Tibial nerve (tissue), 4 donors: ENCODE measurements at regions not wholly inside any gene's neighbourhood (a gene's known extent, or its start where the extent isn't known, plus 50 kb on each side); places are given as distances from the start of the nearest gene placed in this dataset.

Source experiments
- DNase-seq, 2 donors: peaks; one replicate each; pipeline ENCODE4 v3.0.0-alpha.2; 2019; ENCODE audit warnings: low spot score in 2 of 2
- H3K27ac ChIP-seq, 4 donors: fragments of 200-600 bp; sonication (generic) in 3 of 4; one replicate each; pipeline ENCODE4 v1.5.1; 2017 to 2019; ENCODE audit warnings: mild to moderate bottlenecking in 1 of 4
- H3K27me3 ChIP-seq, 2 donors: fragments of 200-600 bp; sonication (generic) in 1 of 2; one replicate each; pipeline versions ENCODE4 v1.5.1 to v1.6.0; 2017 to 2019
- H3K36me3 ChIP-seq, 3 donors: fragments of 200-600 bp; sonication (generic); one replicate each; pipeline ENCODE4 v1.5.1; 2018 to 2019
- H3K4me1 ChIP-seq, 4 donors: fragments of 200-600 bp; sonication (generic) in 3 of 4; one replicate each; pipeline ENCODE4 v1.5.1; 2017 to 2019
- H3K4me3 ChIP-seq, 4 donors: fragments of 200-600 bp; sonication (generic) in 3 of 4; one replicate each; pipeline ENCODE4 v1.5.1; 2017 to 2019; ENCODE audit warnings: mild to moderate bottlenecking in 1 of 4, moderate library complexity in 1 of 4
- H3K9me3 ChIP-seq, 4 donors: fragments of 200-600 bp; sonication (generic) in 3 of 4; one replicate each; pipeline ENCODE4 v1.5.1; 2017 to 2019
- CTCF ChIP-seq, 5 experiments: fragments of 200-600 bp in 3 of 5; fragments of 450-650 bp in 2 of 5; sonication (generic) in 3 of 5; IDR thresholded peaks; one replicate each; pipeline ENCODE4 v1.5.1; 2016 to 2019; ENCODE audit warnings: antibody characterized with exemption in 5 of 5, mild to moderate bottlenecking in 3 of 5, moderate library complexity in 2 of 5
- EP300 ChIP-seq, 2 donors: sonication (generic); formaldehyde crosslinking; IDR thresholded peaks; one replicate each; pipeline ENCODE4 v1.6.1; 2017; ENCODE audit warnings: antibody characterized with exemption in 2 of 2, mild to moderate bottlenecking in 1 of 2
- POLR2A ChIP-seq, 2 donors: fragments of 450-650 bp; IDR thresholded peaks; one replicate each; pipeline ENCODE4 v1.6.1; 2017; ENCODE audit warnings: antibody characterized with exemption in 2 of 2, mild to moderate bottlenecking in 2 of 2, moderate library complexity in 2 of 2
- WGBS, 2 donors: methylation state at CpG; one replicate each; pipeline ENCODE4 v1.1.5; 2018; 5-methylcytosine and 5-hydroxymethylcytosine counted together

- Histone ChIP-seq H3K27me3 (no peaks in the 10 kb centered on the region), H3K9me3 (no peaks in the 10 kb centered on the region), H3K27ac (no peak overlapping the region), H3K36me3 (no peaks in the 10 kb centered on the region), H3K4me1 (no peaks in the 10 kb centered on the region), H3K4me3 (no peak overlapping the region)
- DNase-seq, result no peak
- 53 to 59% methylated on average over 2 of the region's 2 CpGs for WGBS, 2 donors
- TF ChIP-seq POLR2A (IDR thresholded peaks at IDR 0.05), result no peak
- TF ChIP-seq CTCF (IDR thresholded peaks at IDR 0.05), result no peak
- TF ChIP-seq EP300 (IDR thresholded peaks at IDR 0.05), result no peak
These were observed 874.1 kb downstream of the GRM8 start for GRCh38 chr7:126378642-126379041.

- 65 to 88% methylated on average over 1 of the region's 1 CpG for WGBS, 2 donors
- H3K27ac ChIP-seq, result no peak overlapping the region
- TF ChIP-seq CTCF (IDR thresholded peaks at IDR 0.05) (no peak), EP300 (IDR thresholded peaks at IDR 0.05) (no peak), POLR2A (IDR thresholded peaks at IDR 0.05) (no peak)
These were observed 882.6 kb downstream of the GRM8 start for GRCh38 chr7:126370038-126370668.

GRCh38 chr7:126362746-126363145, 890.0 kb downstream of the GRM8 start:
- Histone ChIP-seq H3K4me1 (no peaks in the 10 kb centered on the region), H3K9me3 (no peaks in the 10 kb centered on the region), H3K36me3 (no peaks in the 10 kb centered on the region), H3K4me3 (no peak overlapping the region), H3K27me3 (no peaks in the 10 kb centered on the region), H3K27ac (no peak overlapping the region)
- DNase-seq, result no peak
- WGBS, 2 donors, result 37 to 55% methylated on average over 1 of the region's 1 CpG
- TF ChIP-seq POLR2A (IDR thresholded peaks at IDR 0.05), result no peak
- TF ChIP-seq CTCF (IDR thresholded peaks at IDR 0.05), result no peak
- TF ChIP-seq EP300 (IDR thresholded peaks at IDR 0.05), result no peak

More at GRCh38 chr7:126370038-126370668, 882.6 kb downstream of the GRM8 start:
- H3K4me3 ChIP-seq, result no peak overlapping the region
- H3K27me3 ChIP-seq, result no peaks in the 10 kb centered on the region
- DNase-seq, result no peak
- H3K9me3 ChIP-seq, result no peaks in the 10 kb centered on the region
- H3K4me1 ChIP-seq, result no peaks in the 10 kb centered on the region
- no peaks in the 10 kb centered on the region for H3K36me3 ChIP-seq

- Histone ChIP-seq H3K27ac (no peak overlapping the region), H3K27me3 (no peaks in the 10 kb centered on the region), H3K9me3 (no peaks in the 10 kb centered on the region), H3K4me3 (no peak overlapping the region), H3K4me1 (no peaks in the 10 kb centered on the region), H3K36me3 (no peaks in the 10 kb centered on the region)
- TF ChIP-seq POLR2A (IDR thresholded peaks at IDR 0.05), result no peak
- TF ChIP-seq EP300 (IDR thresholded peaks at IDR 0.05), result no peak
- no peak for TF ChIP-seq CTCF (IDR thresholded peaks at IDR 0.05)
- 80 to 86% methylated on average over 3 of the region's 3 CpGs for WGBS, 2 donors
- DNase-seq, result no peak
These were observed 891.6 kb downstream of the GRM8 start for GRCh38 chr7:126361183-126361582.

GRCh38 chr7:126339813-126340212, 912.9 kb downstream of the GRM8 start:
- Histone ChIP-seq H3K36me3 (no peaks in the 10 kb centered on the region), H3K4me1 (no peaks in the 10 kb centered on the region), H3K27ac (no peak overlapping the region), H3K4me3 (no peak overlapping the region), H3K27me3 (no peaks in the 10 kb centered on the region), H3K9me3 (no peaks in the 10 kb centered on the region)
- 58 to 63% methylated on average over 4 of the region's 4 CpGs for WGBS, 2 donors
- DNase-seq, result no peak
- TF ChIP-seq POLR2A (IDR thresholded peaks at IDR 0.05) (no peak), EP300 (IDR thresholded peaks at IDR 0.05) (no peak), CTCF (IDR thresholded peaks at IDR 0.05) (no peak)
